GM19438 (cell line): ENCODE measurements at regions not wholly inside any gene's neighbourhood (a gene's known extent, or its start where the extent isn't known, plus 50 kb on each side); places are given as distances from the start of the nearest gene placed in this dataset.

ENCODE experiments used
- ATAC-seq: cut with Tn5 transposase; IDR thresholded peaks from one replicate; pipeline ENCODE4 v1.9.1; 2021; ENCODE audit warnings: low read depth; ENCODE audit not compliant: unreplicated experiment

GRCh38 chr10:91694170-91694794 lies 61.4 kb upstream of the PPP1R3C start:
- ATAC-seq = no peak

- no peak for ATAC-seq
Observed at GRCh38 chr10:91691981-91692380, 59.1 kb upstream of the PPP1R3C start.

- no peak for ATAC-seq
Observed at GRCh38 chr10:91690996-91691676, 58.3 kb upstream of the PPP1R3C start.

- no peak for ATAC-seq
Observed at GRCh38 chr10:91690412-91690811, 57.5 kb upstream of the PPP1R3C start.

GRCh38 chr10:91689731-91690168 lies 56.9 kb upstream of the PPP1R3C start:
- ATAC-seq = no peak

- no peak for ATAC-seq
Observed at GRCh38 chr10:91684841-91685240, 52.0 kb upstream of the PPP1R3C start.

- no peak for ATAC-seq
Observed at GRCh38 chr10:91683975-91684374, 51.1 kb upstream of the PPP1R3C start.

GRCh38 chr10:91682912-91683311 lies 50.0 kb upstream of the PPP1R3C start:
- ATAC-seq = no peak
